Ectodermal cell (in vitro differentiated cells): ENCODE measurements at regions not wholly inside any gene's neighbourhood (a gene's known extent, or its start where the extent isn't known, plus 50 kb on each side); places are given as distances from the start of the nearest gene placed in this dataset.

Experiments
- H3K27ac ChIP-seq: 2 replicates; pipeline ENCODE4 v1.7.0; 2013; ENCODE audit warnings: mild to moderate bottlenecking, low read depth, low read length; ENCODE audit not compliant: insufficient read depth, poor library complexity, severe bottlenecking
- H3K27me3 ChIP-seq: 2 replicates; pipeline ENCODE4 v1.7.0; 2013; ENCODE audit warnings: mild to moderate bottlenecking, low read length; ENCODE audit not compliant: insufficient read depth, control insufficient read depth, poor library complexity, severe bottlenecking
- H3K36me3 ChIP-seq: one replicate; pipeline ENCODE4 v1.7.0; 2013; ENCODE audit warnings: low read length; ENCODE audit not compliant: control insufficient read depth, insufficient read depth
- H3K4me1 ChIP-seq: one replicate; pipeline ENCODE4 v1.7.0; 2013; ENCODE audit warnings: low read length; ENCODE audit not compliant: control insufficient read depth, insufficient read depth
- H3K4me3 ChIP-seq: 2 replicates; pipeline ENCODE4 v1.7.0; 2013; ENCODE audit warnings: low read depth, low read length, control low read depth; ENCODE audit not compliant: insufficient read depth
- H3K9me3 ChIP-seq: 2 replicates; pipeline ENCODE4 v1.7.0; 2013; ENCODE audit warnings: mild to moderate bottlenecking, low read length, moderate library complexity; ENCODE audit not compliant: control insufficient read depth
- WGBS, 2 experiments: methylation state at CpG; one replicate each; pipeline ENCODE4 v1.1.7; 2013; ENCODE audit warnings: missing lambda C conversion rate in 2 of 2; 5-methylcytosine and 5-hydroxymethylcytosine counted together

GRCh38 chr1:234690872-234691271 lies 80.9 kb upstream of the IRF2BP2 start:
- Histone ChIP-seq H3K4me3 (no peak overlapping the region), H3K27me3 (no peaks in the 10 kb centered on the region), H3K9me3 (no peaks in the 10 kb centered on the region), H3K36me3 (no peaks in the 10 kb centered on the region), H3K27ac (no peak overlapping the region), H3K4me1 (no peaks in the 10 kb centered on the region)
- WGBS, 2 experiments, result 89 to 94% methylated on average over 2 of the region's 2 CpGs

DNA sequence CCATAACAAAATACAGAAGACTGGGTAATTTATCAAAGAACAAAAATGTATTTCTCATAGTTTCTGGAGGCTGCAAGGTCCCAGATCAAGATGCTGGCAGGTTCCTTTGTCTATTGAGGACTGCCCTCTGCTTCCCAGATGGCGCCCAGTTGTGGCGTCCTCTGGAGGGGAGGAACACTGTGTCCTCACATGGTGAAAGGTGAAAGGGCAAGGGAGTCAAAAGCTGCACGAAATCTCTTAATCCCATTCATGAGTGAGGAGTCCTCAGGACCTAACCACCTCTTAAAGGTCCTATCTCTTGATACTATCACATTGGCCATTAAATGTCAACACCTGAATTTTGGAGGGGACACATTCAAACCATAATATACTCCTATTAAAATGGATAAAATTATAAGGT lies 79.3 kb upstream of the IRF2BP2 start:
- WGBS, 2 experiments, result 74 to 82% methylated on average over 3 of the region's 3 CpGs

DNA sequence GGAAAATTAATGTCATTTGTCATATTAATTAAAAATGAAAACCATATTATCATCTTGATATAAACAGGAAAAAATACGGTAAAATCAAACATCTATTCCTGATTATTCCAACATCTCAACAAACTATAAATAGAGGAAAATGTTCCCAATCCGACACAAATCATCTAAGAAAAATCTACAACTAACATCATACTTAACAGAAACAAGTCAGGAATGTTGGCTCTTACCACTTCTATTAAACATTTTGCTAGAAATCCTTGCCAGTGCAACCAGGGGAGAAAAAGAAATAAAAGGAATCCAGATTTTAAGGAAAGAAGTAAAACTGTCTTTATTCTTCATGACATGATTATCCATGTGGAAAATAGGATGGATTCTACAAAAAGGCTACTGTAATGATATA lies 77.0 kb upstream of the IRF2BP2 start:
- H3K27ac ChIP-seq, result no peak overlapping the region
- H3K4me1 ChIP-seq, result no peaks in the 10 kb centered on the region
- 93 to 100% methylated on average over 2 of the region's 2 CpGs for WGBS, 2 experiments
- no peaks in the 10 kb centered on the region for H3K9me3 ChIP-seq
- no peaks in the 10 kb centered on the region for H3K36me3 ChIP-seq
- no peak overlapping the region for H3K4me3 ChIP-seq
- H3K27me3 ChIP-seq, result no peaks in the 10 kb centered on the region

More for the DNA sequence above, 79.3 kb upstream of the IRF2BP2 start:
- H3K9me3 ChIP-seq, result no peaks in the 10 kb centered on the region
- H3K27me3 ChIP-seq, result no peaks in the 10 kb centered on the region
- H3K4me1 ChIP-seq, result no peaks in the 10 kb centered on the region
- H3K27ac ChIP-seq, result no peak overlapping the region
- H3K4me3 ChIP-seq, result no peak overlapping the region
- H3K36me3 ChIP-seq, result no peaks in the 10 kb centered on the region

- WGBS, 2 experiments, result 86 to 100% methylated on average over 1 of the region's 1 CpG
- Histone ChIP-seq H3K4me1 (no peaks in the 10 kb centered on the region), H3K9me3 (no peaks in the 10 kb centered on the region), H3K27me3 (no peaks in the 10 kb centered on the region), H3K4me3 (no peak overlapping the region), H3K27ac (no peak overlapping the region), H3K36me3 (no peaks in the 10 kb centered on the region)
Observed at GRCh38 chr1:234686035-234686434, 76.1 kb upstream of the IRF2BP2 start.

GRCh38 chr1:234684856-234685255 lies 74.9 kb upstream of the IRF2BP2 start:
- no peak overlapping the region for H3K27ac ChIP-seq
- WGBS, 2 experiments, result no CpG with 5 or more reads among the region's 2 CpGs
- H3K4me1 ChIP-seq, result no peaks in the 10 kb centered on the region
- no peak overlapping the region for H3K4me3 ChIP-seq
- no peaks in the 10 kb centered on the region for H3K27me3 ChIP-seq
- H3K36me3 ChIP-seq, result no peaks in the 10 kb centered on the region
- H3K9me3 ChIP-seq, result no peaks in the 10 kb centered on the region

DNA sequence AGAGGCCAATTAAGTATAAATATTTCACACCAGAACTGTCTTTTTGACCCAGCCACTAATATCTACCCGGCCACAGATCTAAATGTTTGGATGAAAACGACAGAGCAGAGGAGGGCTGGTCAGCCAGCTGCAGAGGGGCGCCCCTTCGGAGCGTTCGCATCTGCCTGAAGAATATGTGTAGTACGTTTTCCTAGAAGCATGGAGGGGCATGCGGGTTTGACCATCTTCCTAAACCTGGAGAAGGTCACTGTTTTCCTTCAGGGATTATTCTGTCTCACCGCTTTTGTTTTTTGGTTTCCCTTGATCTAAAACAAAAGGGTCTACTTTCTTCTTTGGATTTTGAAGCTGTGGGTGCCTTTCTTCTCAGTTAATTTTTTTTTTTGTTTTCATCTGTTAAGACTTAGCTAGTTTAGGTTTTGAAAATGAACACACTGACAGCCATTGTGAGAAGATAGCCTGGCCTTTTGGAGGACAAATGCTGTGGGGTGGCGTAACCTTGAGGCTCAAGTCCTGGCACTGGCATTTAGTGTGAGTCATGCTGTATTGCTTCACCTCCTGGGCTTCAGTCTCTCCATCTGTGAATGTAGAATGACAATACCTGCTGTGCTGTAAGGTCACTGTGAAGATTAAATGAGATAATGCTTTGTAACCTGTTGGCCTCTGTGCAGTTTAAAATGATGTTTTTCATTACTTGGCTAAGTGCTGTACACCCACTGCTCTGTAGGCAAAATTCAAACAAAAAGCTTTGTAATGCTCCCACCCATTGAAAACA lies 74.1 kb upstream of the IRF2BP2 start:
- WGBS, 2 experiments, result 75 to 84% methylated on average over 10 of the region's 10 CpGs
- Histone ChIP-seq H3K4me3 (no peak overlapping the region), H3K36me3 (no peaks in the 10 kb centered on the region), H3K27ac (no peak overlapping the region), H3K4me1 (no peaks in the 10 kb centered on the region), H3K27me3 (no peaks in the 10 kb centered on the region), H3K9me3 (no peaks in the 10 kb centered on the region)

DNA sequence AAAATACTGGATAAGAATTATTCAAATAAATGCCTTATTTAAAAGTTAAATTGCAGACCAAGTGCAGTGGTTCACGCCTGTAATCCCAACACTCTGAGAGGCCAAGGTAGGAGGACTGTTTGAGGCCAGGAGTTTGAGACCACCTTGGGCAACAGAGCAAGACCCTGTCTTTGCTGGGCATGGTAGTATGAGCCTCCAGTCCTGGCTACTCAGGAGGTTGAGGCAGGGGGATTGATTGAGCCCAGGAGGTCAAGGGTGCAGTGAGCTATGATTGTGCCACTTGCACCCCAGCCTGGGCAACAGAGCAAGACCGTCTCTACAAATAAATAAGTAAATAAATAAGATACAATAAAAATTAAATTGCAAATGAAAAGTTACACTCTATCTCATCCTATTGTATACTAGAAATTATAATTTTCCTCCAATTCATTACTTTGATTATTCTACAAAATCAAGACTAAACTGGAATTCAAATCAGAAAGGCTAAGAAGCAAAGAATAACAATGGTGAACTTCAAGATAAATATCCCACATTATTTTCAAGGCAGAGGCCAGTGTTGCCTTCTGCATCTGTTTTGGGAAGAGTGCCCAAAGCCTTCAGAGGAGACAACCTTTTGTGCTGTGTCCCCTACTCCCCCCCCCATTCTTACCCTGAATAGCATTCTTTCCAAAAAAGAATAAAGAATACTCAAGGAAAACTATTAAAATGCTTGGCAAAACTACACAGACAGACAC lies 73.3 kb upstream of the IRF2BP2 start:
- Histone ChIP-seq H3K9me3 (no peaks in the 10 kb centered on the region), H3K4me3 (no peak overlapping the region), H3K4me1 (no peaks in the 10 kb centered on the region), H3K27me3 (no peaks in the 10 kb centered on the region), H3K27ac (no peak overlapping the region), H3K36me3 (no peaks in the 10 kb centered on the region)
- 92 to 94% methylated on average over 1 of the region's 2 CpGs for WGBS, 2 experiments

DNA sequence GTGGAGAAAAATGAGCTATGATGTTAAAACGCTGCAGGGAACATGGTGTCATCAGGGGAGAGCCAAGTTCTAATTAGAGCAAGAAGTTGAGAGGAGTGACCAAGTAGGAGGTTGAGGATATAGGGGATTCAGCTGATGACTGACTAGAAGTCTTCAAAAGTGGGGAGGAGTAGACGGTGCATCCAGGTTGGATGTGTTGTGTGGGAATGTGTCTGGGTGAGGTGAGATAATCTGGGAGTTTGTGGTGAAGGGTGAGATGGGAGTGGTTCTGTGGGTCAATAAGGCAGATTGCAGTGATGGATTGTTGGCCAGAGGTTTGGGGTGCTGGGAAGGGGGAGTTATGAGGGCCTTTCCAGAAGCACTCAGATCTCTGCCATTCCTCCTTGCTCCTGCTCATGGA lies 72.0 kb upstream of the IRF2BP2 start:
- Histone ChIP-seq H3K9me3 (no peaks in the 10 kb centered on the region), H3K27ac (no peak overlapping the region), H3K27me3 (no peaks in the 10 kb centered on the region), H3K36me3 (no peaks in the 10 kb centered on the region), H3K4me3 (no peak overlapping the region), H3K4me1 (no peaks in the 10 kb centered on the region)
- whole genome bisulfite sequencing, 2 experiments, result 93 to 94% methylated on average over 2 of the region's 2 CpGs

DNA sequence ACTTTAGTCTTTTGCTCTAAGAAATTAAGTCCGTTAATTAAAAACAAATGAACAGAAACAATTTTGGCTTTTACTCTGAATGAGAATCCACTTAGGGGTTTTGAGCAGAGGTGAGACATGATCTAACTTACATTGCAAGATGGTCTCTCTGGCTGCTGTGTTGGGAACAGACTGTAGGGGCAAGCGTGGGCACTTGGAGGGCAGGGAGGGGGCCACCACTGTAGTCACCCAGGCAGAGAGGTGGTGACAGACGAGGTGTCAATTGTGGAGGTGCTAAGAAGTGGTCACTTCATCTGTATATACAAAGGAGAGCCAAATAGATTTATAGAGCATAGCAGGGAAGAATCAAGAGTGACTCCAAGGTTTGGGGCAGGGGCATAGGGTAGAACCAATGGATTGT lies 71.1 kb upstream of the IRF2BP2 start:
- H3K27ac ChIP-seq, result no peak overlapping the region
- H3K9me3 ChIP-seq, result no peaks in the 10 kb centered on the region
- H3K4me3 ChIP-seq, result no peak overlapping the region
- H3K36me3 ChIP-seq, result no peaks in the 10 kb centered on the region
- H3K4me1 ChIP-seq, result no peaks in the 10 kb centered on the region
- no peaks in the 10 kb centered on the region for H3K27me3 ChIP-seq
- WGBS, 2 experiments, result 85 to 93% methylated on average over 3 of the region's 3 CpGs

- Histone ChIP-seq H3K36me3 (no peaks in the 10 kb centered on the region), H3K4me1 (no peaks in the 10 kb centered on the region), H3K4me3 (no peak overlapping the region), H3K9me3 (no peaks in the 10 kb centered on the region), H3K27me3 (no peaks in the 10 kb centered on the region), H3K27ac (no peak overlapping the region)
- WGBS, 2 experiments, result 96% methylated on average over 8 of the region's 8 CpGs
Observed at GRCh38 chr1:234680331-234680904, 70.4 kb upstream of the IRF2BP2 start.
